Right lobe of liver (tissue), 6 donors: ENCODE measurements at regions not wholly inside any gene's neighbourhood (a gene's known extent, or its start where the extent isn't known, plus 50 kb on each side); places are given as distances from the start of the nearest gene placed in this dataset.

ENCODE experiments used
- ATAC-seq, 4 donors: fragments of 200-7000 bp; cut with Tn5 transposase; one replicate each; pipeline ENCODE4 v1.9.1; 2020; ENCODE audit warnings: mild to moderate bottlenecking in 4 of 4, moderate library complexity in 4 of 4
- DNase-seq, 3 donors: peaks; one replicate each; pipeline ENCODE4 v3.0.0-alpha.2; 2020
- H3K27ac ChIP-seq, 3 donors: fragments of 200-600 bp; one replicate each; pipeline ENCODE4 v1.8.0; 2022
- H3K27me3 ChIP-seq, 2 donors: fragments of 200-600 bp; one replicate each; pipeline ENCODE4 v1.8.0; 2022
- H3K36me3 ChIP-seq, 4 donors: fragments of 200-600 bp; sonication (generic) in 1 of 4; one replicate each; pipeline versions ENCODE4 v1.5.1 to v1.8.0; 2017 to 2022; ENCODE audit warnings: control low read depth in 1 of 4
- H3K4me1 ChIP-seq, 4 donors: fragments of 200-600 bp; sonication (generic) in 1 of 4; one replicate each; pipeline versions ENCODE4 v1.5.1 to v1.8.0; 2017 to 2022; ENCODE audit warnings: control low read depth in 1 of 4
- H3K4me3 ChIP-seq, 3 donors: fragments of 200-600 bp; one replicate each; pipeline ENCODE4 v1.8.0; 2022
- H3K9me3 ChIP-seq, 4 donors: fragments of 200-600 bp; sonication (generic) in 1 of 4; one replicate each; pipeline versions ENCODE4 v1.5.1 to v1.8.0; 2017 to 2022; ENCODE audit warnings: control low read depth in 1 of 4
- CTCF ChIP-seq, 4 donors: fragments of 200-600 bp in 3 of 4; fragments of 450-650 bp in 1 of 4; IDR thresholded peaks; one replicate each; pipeline versions ENCODE4 v1.5.1 to v1.8.0; 2016 to 2022; ENCODE audit warnings: antibody characterized with exemption in 4 of 4, mild to moderate bottlenecking in 2 of 4
- POLR2A ChIP-seq: fragments of 450-650 bp; IDR thresholded peaks from one replicate; pipeline ENCODE4 v1.6.1; 2017; ENCODE audit warnings: antibody characterized with exemption, mild to moderate bottlenecking
- WGBS: methylation state at CpG from one replicate; pipeline ENCODE4 v1.1.6; 2018; ENCODE audit warnings: low coverage, low lambda C conversion rate; ENCODE audit not compliant: insufficient coverage; ENCODE audit errors: missing lambda C conversion rate; 5-methylcytosine and 5-hydroxymethylcytosine counted together
- intact Hi-C, 2 donors: fragments of 100-400 bp; cut with DNase I; formaldehyde crosslinking; loops; one replicate each; pipeline versions ENCODE4 v1.11.2 to v1.14.1; 2022
- donor health status: DM: no; HTN: yes; CAD: no.
- donor health status: DM: no; HTN: no; CAD: no.
- donor health status: DM: no; HTN: no; CAD: no.
- donor health status: DM: no; HTN: yes; CAD: no.
- donor health status: DM: no; HTN: yes; CAD: no.

DNA sequence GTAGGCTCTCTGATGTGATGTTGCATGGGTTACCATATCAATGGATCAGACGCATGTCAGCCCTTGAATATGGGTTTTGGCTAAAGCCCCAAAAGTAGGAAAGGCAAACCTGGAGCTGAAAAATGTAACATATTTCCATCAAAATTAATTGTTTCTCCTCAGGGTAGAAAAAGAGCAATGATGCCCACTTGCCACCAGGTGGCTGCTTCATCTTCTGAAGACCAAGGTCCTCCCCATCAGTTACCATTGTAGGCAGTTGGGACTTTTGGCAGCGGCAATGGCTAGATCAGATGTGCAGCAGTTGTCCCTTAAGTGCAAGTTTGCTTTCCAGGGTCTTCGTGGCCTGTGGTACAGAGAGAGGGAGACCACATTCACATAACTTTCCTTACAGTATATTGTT lies 118.2 kb downstream of the NAF1 start:
- intact Hi-C loops: no loop called here
- ATAC-seq: peak; percentile 63 to 74 (median 72)
- TF ChIP-seq CTCF (IDR thresholded peaks at IDR 0.05) (peak; percentile 43 to 47 (median 44)), POLR2A (no peak)
- H3K4me3 ChIP-seq: no peak overlapping the region
- no peaks in the 10 kb centered on the region for H3K27me3 ChIP-seq
- H3K36me3 ChIP-seq: no peaks in the 10 kb centered on the region
- no peaks in the 10 kb centered on the region for H3K4me1 ChIP-seq
- peak in 1 of 3 donors; percentile 25 for DNase-seq
- no peaks in the 10 kb centered on the region for H3K9me3 ChIP-seq
- 36% methylated on average over 3 of the region's 3 CpGs for WGBS
- H3K27ac ChIP-seq: no peak overlapping the region

- H3K27ac ChIP-seq: no peak overlapping the region
- no peaks in the 10 kb centered on the region for H3K36me3 ChIP-seq
- H3K9me3 ChIP-seq: no peaks in the 10 kb centered on the region
- ATAC-seq: no peak
- WGBS: 76% methylated on average over 3 of the region's 3 CpGs
- peaks cover 0 to 3% of the 10 kb centered on the region in 2 donors for H3K27me3 ChIP-seq
- TF ChIP-seq CTCF (IDR thresholded peaks at IDR 0.05) (no peak), POLR2A (no peak)
- no peak overlapping the region for H3K4me3 ChIP-seq
- DNase-seq: no peak
- no peaks in the 10 kb centered on the region for H3K4me1 ChIP-seq
- intact Hi-C loops: no loop called here
Observed at GRCh38 chr4:163042306-163042705, 124.4 kb downstream of the NAF1 start.

DNA sequence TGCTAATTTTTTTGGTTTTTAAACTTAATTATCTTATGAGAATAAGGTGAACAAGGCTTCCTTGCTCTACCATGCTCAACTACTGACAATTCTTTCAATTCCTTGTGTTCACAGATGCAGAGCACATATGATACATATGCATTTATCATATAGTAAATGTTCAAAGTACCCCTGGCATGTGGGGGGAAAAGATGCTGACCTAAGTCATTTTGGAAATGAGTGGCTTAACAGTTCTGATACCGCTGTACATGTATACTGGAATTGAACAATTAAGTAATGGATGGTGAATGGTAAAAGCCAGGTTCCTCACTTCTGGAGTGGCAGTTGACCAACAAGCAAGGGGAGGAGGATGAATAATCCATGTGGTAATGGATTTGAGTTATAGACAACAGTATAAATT lies 149.6 kb downstream of the NAF1 start:
- H3K4me1 ChIP-seq: no peaks in the 10 kb centered on the region
- no peaks in the 10 kb centered on the region for H3K9me3 ChIP-seq
- H3K27ac ChIP-seq: no peak overlapping the region
- no peak for TF ChIP-seq CTCF (IDR thresholded peaks at IDR 0.05)
- no peak for TF ChIP-seq POLR2A
- DNase-seq (no peak), ATAC-seq (no peak)
- H3K27me3 ChIP-seq: no peaks in the 10 kb centered on the region
- WGBS: 82% methylated on average over 1 of the region's 1 CpG
- intact Hi-C loops: no loop called here
- H3K36me3 ChIP-seq: no peaks in the 10 kb centered on the region
- no peak overlapping the region for H3K4me3 ChIP-seq

- ATAC-seq: no peak
- Histone ChIP-seq H3K9me3 (no peaks in the 10 kb centered on the region), H3K36me3 (no peaks in the 10 kb centered on the region), H3K27me3 (no peaks in the 10 kb centered on the region), H3K27ac (no peak overlapping the region), H3K4me1 (no peaks in the 10 kb centered on the region), H3K4me3 (no peak overlapping the region)
- 30% methylated on average over 4 of the region's 4 CpGs for WGBS
- DNase-seq: no peak
- intact Hi-C loops: no loop called here
- no peak for TF ChIP-seq CTCF (IDR thresholded peaks at IDR 0.05)
- TF ChIP-seq POLR2A: no peak
Observed at GRCh38 chr4:163012816-163013215, 153.9 kb downstream of the NAF1 start.

DNA sequence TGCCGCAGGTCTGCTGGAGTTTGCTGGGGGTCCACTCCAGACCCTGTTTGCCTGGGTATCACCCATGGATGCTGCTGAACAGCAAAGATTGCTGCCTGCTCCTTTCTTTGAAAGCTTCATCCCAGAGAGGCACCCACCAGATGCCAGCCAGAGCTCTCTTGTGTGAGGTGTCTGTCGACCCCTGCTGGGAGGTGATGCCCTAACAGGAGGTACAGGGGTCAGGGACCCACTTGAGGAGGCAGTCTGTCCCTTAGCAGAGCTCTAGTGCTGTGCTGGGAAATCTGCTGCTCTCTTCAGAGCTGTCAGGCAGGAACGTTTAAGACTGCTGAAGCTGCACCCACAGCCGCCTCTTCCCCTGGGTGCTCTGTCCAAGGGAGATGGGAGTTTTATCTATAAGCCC lies 162.7 kb downstream of the NAF1 start:
- no peak overlapping the region for H3K4me3 ChIP-seq
- ATAC-seq: no peak
- 26% methylated on average over 2 of the region's 4 CpGs for WGBS
- H3K27ac ChIP-seq: no peak overlapping the region
- intact Hi-C loops: no loop called here
- no peaks in the 10 kb centered on the region for H3K4me1 ChIP-seq
- no peaks in the 10 kb centered on the region for H3K36me3 ChIP-seq
- no peaks in the 10 kb centered on the region for H3K9me3 ChIP-seq
- TF ChIP-seq POLR2A (no peak), CTCF (IDR thresholded peaks at IDR 0.05) (no peak)
- no peak for DNase-seq
- H3K27me3 ChIP-seq: no peaks in the 10 kb centered on the region
